GM19395 (cell line): ENCODE measurements at regions not wholly inside any gene's neighbourhood (a gene's known extent, or its start where the extent isn't known, plus 50 kb on each side); places are given as distances from the start of the nearest gene placed in this dataset.
"Not testable (repeated sequence)": the region's sequence is repeated elsewhere in the genome, so short reads cannot be mapped to it uniquely, and the experiment has no call there.

ENCODE experiments used
- ATAC-seq: cut with Tn5 transposase; IDR thresholded peaks from one replicate; pipeline ENCODE4 v1.9.1; 2021; ENCODE audit warnings: mild to moderate bottlenecking, moderate library complexity; ENCODE audit not compliant: unreplicated experiment

- ATAC-seq, result no peak
Measured at GRCh38 chr5:161042443-161042842, 190.4 kb upstream of the ATP10B start.

GRCh38 chr5:161040818-161041217 lies 188.8 kb upstream of the ATP10B start:
- no peak for ATAC-seq

GRCh38 chr5:161036296-161036695 lies 184.3 kb upstream of the ATP10B start:
- ATAC-seq, result no peak

- no peak for ATAC-seq
Measured at GRCh38 chr5:161034451-161034850, 182.4 kb upstream of the ATP10B start.

- ATAC-seq, result no peak
Measured at GRCh38 chr5:161030229-161030628, 178.2 kb upstream of the ATP10B start.

- no peak for ATAC-seq
Measured at GRCh38 chr5:161027763-161028162, 175.8 kb upstream of the ATP10B start.

GRCh38 chr5:161023551-161023950 lies 171.5 kb upstream of the ATP10B start:
- ATAC-seq, result no peak

- ATAC-seq, result no peak
Measured at GRCh38 chr5:161022151-161022550, 170.1 kb upstream of the ATP10B start.

- ATAC-seq, result no peak
Measured at GRCh38 chr5:161009817-161010216, 157.8 kb upstream of the ATP10B start.

- ATAC-seq, result no peak
Measured at GRCh38 chr5:161009194-161009593, 157.2 kb upstream of the ATP10B start.

GRCh38 chr5:161007879-161008278 lies 155.9 kb upstream of the ATP10B start:
- ATAC-seq, result no peak

- no peak for ATAC-seq
Measured at GRCh38 chr5:161002571-161003074, 150.6 kb upstream of the ATP10B start.

GRCh38 chr5:161001604-161002003 lies 149.6 kb upstream of the ATP10B start:
- peak; percentile 86 for ATAC-seq

- not testable (repeated sequence) for ATAC-seq
Measured at GRCh38 chr5:161001142-161001541, 149.1 kb upstream of the ATP10B start.

- no peak for ATAC-seq
Measured at GRCh38 chr5:160991205-160991604, 139.2 kb upstream of the ATP10B start.

GRCh38 chr5:160979385-160979784 lies 127.4 kb upstream of the ATP10B start:
- ATAC-seq, result peak; percentile 17

GRCh38 chr5:160978944-160979343 lies 126.9 kb upstream of the ATP10B start:
- ATAC-seq, result peak; percentile 59

GRCh38 chr5:160976181-160976580 lies 124.2 kb upstream of the ATP10B start:
- ATAC-seq, result no peak

GRCh38 chr5:160970605-160971191 lies 118.7 kb upstream of the ATP10B start:
- peak; percentile 68 for ATAC-seq

- ATAC-seq, result no peak
Measured at GRCh38 chr5:160969645-160970044, 117.6 kb upstream of the ATP10B start.

- ATAC-seq, result no peak
Measured at GRCh38 chr5:160968480-160968879, 116.5 kb upstream of the ATP10B start.

- ATAC-seq, result no peak
Measured at GRCh38 chr5:160966921-160967320, 114.9 kb upstream of the ATP10B start.

GRCh38 chr5:160961761-160962160 lies 109.8 kb upstream of the ATP10B start:
- ATAC-seq, result no peak
